GM12892 (cell line): ENCODE measurements at regions not wholly inside any gene's neighbourhood (a gene's known extent, or its start where the extent isn't known, plus 50 kb on each side); places are given as distances from the start of the nearest gene placed in this dataset.

Source experiments
- DNase-seq: peaks from one replicate; pipeline ENCODE4 v3.0.0; 2011; ENCODE audit not compliant: insufficient read length
- FAIRE-seq: peaks from 2 replicates; lab custom pipeline; 2011; peaks lifted over from hg19 to GRCh38; lab: Jason Lieb, UNC
- POLR2A ChIP-seq: IDR thresholded peaks from 2 replicates; pipeline ENCODE4 v1.6.1; 2011; ENCODE audit warnings: low read depth, low read length, control low read depth
- POLR2AphosphoS5 ChIP-seq: IDR thresholded peaks from 2 replicates; pipeline ENCODE4 v1.6.1; 2011; ENCODE audit warnings: low read depth, low read length, control low read depth
- TAF1 ChIP-seq: IDR thresholded peaks from 2 replicates; pipeline ENCODE4 v1.6.1; 2011; ENCODE audit warnings: low read depth, mild to moderate bottlenecking, control low read depth, low read length, borderline replicate concordance

GRCh38 chr5:85484982-85485574 lies 1100.4 kb upstream of the EDIL3 start:
- DNase-seq (no peak), FAIRE-seq (no peak)
- no peak for TF ChIP-seq TAF1
- TF ChIP-seq POLR2A, result no peak
- no peak for TF ChIP-seq POLR2AphosphoS5

DNA sequence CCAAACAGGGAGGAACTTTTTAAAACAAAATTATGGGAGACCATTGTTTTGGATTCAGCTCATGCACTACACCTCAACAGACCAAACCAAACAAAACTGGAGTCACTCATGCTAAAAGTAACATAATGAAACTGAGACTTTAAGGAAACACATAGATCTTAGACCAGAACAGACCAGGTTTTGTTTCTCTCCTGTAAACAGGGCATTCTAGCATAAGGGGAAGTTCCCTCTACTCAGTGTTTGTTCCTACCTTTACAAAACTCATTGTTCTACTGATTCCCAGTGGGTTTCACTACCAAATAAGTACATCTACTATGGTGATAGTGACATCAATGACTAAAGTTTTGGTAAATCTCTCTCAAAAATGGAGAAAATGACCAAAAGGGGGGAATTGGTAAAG lies 1103.6 kb upstream of the EDIL3 start:
- DNase-seq (no peak), FAIRE-seq (no peak)
- TF ChIP-seq TAF1, result no peak
- no peak for TF ChIP-seq POLR2A
- TF ChIP-seq POLR2AphosphoS5, result no peak

GRCh38 chr5:85500869-85501268 lies 1116.2 kb upstream of the EDIL3 start:
- no peak for FAIRE-seq
- no peak for DNase-seq
- TF ChIP-seq TAF1 (no peak), POLR2AphosphoS5 (no peak), POLR2A (no peak)

DNA sequence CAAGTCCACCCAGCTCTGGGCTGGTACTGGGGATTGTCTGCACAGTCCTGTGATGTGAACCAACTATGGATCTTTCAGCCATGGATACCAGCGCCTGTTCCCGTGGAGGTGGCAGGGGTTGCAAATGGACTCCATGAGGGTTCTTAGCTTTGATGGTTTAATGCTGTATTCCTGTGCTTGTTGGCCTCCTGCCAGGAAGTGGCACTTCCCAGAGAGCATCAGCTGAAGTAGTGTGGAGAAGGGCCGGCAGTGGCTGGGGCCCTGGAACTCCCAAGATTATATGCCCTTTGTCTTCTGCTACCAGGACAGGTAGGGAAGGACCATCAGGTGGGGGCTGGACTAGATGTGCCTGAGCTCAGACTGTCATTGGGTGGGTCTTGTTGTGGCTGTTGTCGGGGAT lies 1104.8 kb upstream of the COX7C start:
- TF ChIP-seq TAF1 (no peak), POLR2A (no peak), POLR2AphosphoS5 (no peak)
- DNase-seq (no peak), FAIRE-seq (no peak)

- TF ChIP-seq POLR2AphosphoS5, result no peak
- DNase-seq (no peak), FAIRE-seq (no peak)
These were observed 1102.2 kb upstream of the COX7C start for GRCh38 chr5:85515588-85515987.

DNA sequence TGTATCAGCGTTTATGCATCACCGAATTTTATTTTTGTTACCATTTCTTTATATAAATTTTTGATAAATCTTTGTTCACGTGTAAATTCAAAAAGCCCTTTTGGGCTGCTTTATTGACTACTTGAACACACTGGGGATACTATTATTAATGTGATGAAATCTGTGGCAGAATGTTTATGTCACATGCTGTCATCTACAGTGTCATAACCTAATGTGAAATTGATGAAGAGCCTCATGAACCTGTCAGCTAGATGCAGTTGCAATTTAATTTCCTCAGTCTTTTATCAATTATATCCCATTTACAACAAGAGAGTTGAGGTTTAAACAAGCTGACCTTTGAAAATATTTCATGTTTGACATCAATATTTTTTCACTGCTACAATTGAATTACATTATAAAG lies 1100.4 kb upstream of the COX7C start:
- no peak for DNase-seq
- no peak for TF ChIP-seq POLR2AphosphoS5
- TF ChIP-seq TAF1, result no peak
- TF ChIP-seq POLR2A, result no peak
- FAIRE-seq, result no peak

DNA sequence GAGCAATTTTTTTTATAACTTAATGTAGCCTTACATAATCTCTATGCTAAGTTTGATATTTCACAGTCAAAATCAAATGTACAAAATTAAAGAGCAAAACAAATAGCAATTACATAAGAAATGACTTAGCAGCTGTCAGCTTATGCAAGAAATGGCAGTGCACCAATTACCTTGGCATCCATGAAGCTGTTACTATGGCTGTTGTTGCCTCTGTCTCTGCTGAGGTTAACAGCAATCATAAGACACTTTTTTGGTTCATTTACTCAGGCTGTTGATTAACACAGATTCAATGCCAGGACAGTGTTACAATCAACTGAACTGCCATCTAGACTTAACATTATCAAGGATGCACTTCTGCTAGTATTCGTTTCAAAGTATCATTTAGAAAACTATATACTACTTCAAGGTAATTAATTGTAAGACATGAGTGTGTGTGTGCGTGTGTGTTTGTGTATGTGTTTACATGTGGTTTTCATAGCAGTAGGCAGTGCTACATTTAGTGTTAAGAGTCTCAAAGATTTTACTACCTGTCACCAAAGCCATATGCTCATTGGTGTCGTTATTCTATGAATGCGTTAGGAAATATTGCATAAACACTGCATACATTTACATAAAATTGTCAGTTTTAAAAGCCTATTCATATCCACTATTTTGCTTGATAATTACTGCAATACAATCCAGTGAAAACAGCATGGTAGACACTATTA lies 1084.2 kb upstream of the COX7C start:
- no peak for DNase-seq
- no peak for FAIRE-seq
- TF ChIP-seq POLR2A (no peak), POLR2AphosphoS5 (no peak), TAF1 (no peak)

DNA sequence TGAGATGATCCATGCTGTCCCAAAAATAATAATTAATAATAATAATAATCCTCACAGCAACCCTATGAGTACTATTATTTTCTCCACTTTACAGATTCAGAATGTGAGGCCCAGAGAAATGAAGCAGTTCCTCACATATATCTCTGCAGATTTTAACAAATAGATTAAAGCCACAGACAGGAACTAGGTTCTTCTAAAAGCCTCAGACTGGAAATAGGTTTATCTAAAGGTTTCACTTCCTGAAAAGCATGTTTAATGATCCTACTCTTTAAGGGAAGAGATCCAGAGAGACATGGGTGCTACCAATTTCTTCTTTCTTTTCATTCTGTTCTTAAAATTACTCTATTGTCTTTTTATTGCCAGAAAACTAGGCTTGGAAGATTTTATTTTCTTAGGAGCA lies 1079.4 kb upstream of the COX7C start:
- DNase-seq (no peak), FAIRE-seq (no peak)

GRCh38 chr5:85545129-85545528 lies 1072.6 kb upstream of the COX7C start:
- DNase-seq (no peak), FAIRE-seq (no peak)
- TF ChIP-seq POLR2AphosphoS5, result no peak
- TF ChIP-seq POLR2A, result no peak
- no peak for TF ChIP-seq TAF1

More for the DNA sequence above, 1079.4 kb upstream of the COX7C start:
- no peak for TF ChIP-seq POLR2A
- no peak for TF ChIP-seq TAF1
- TF ChIP-seq POLR2AphosphoS5, result no peak

GRCh38 chr5:85549229-85549628 lies 1068.5 kb upstream of the COX7C start:
- FAIRE-seq (no peak), DNase-seq (no peak)
- TF ChIP-seq POLR2A, result no peak
- TF ChIP-seq TAF1, result no peak
- TF ChIP-seq POLR2AphosphoS5, result no peak

- TF ChIP-seq POLR2AphosphoS5, result no peak
- no peak for TF ChIP-seq POLR2A
- TF ChIP-seq TAF1, result no peak
- no peak for DNase-seq
- no peak for FAIRE-seq
These were observed 1067.7 kb upstream of the COX7C start for GRCh38 chr5:85549836-85550599.

- DNase-seq, result no peak
- no peak for TF ChIP-seq POLR2AphosphoS5
- no peak for TF ChIP-seq POLR2A
- FAIRE-seq, result no peak
These were observed 1061.3 kb upstream of the COX7C start for GRCh38 chr5:85556464-85556863.
